OCI-LY7 (cell line): ENCODE measurements at regions not wholly inside any gene's neighbourhood (a gene's known extent, or its start where the extent isn't known, plus 50 kb on each side); places are given as distances from the start of the nearest gene placed in this dataset.

Source experiments
- EZH2phosphoT487 ChIP-seq: fragments of 200-600 bp; sonication (generic); IDR thresholded peaks from 2 replicates; pipeline ENCODE4 v1.6.1; 2018; ENCODE audit warnings: low read depth, borderline replicate concordance, mild to moderate bottlenecking, mixed run types, antibody characterized with exemption, low read length, moderate library complexity, mixed read lengths
- TF ChIP-seq, protein P1 (sequence below): fragments of 200-600 bp; sonication (generic); conservative IDR thresholded peaks from 2 replicates; pipeline ENCODE4 v1.5.1; 2014; ENCODE audit warnings: mild to moderate bottlenecking, antibody characterized with exemption, low read length, moderate library complexity, mixed read lengths

DNA sequence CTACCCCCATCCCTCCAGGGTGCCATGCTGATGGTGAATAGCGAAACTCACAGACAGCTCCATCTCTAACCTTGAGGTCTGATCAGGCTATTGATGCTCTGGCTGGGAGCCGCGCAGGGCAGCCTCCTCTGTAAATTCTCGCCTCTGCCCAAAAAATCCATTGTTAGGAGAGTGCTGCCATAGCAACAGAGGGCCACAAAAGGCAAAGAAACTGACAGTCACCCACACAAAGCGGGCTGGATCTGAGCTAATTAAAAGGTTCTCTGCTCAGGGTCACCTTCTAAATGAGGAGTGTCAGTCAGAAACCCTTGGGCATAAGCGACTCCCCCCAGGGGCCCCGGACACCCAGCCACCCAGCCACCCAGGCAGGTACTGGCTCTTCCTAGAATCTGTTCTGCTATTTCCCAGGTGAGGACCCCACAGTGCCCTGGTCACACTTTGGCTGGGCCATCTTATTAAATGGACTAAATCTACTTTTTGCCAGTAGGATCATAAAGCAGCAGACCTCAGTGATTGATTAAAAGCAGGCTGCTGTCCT lies 126.7 kb downstream of the MED10 start:
- TF ChIP-seq, protein P1, sequence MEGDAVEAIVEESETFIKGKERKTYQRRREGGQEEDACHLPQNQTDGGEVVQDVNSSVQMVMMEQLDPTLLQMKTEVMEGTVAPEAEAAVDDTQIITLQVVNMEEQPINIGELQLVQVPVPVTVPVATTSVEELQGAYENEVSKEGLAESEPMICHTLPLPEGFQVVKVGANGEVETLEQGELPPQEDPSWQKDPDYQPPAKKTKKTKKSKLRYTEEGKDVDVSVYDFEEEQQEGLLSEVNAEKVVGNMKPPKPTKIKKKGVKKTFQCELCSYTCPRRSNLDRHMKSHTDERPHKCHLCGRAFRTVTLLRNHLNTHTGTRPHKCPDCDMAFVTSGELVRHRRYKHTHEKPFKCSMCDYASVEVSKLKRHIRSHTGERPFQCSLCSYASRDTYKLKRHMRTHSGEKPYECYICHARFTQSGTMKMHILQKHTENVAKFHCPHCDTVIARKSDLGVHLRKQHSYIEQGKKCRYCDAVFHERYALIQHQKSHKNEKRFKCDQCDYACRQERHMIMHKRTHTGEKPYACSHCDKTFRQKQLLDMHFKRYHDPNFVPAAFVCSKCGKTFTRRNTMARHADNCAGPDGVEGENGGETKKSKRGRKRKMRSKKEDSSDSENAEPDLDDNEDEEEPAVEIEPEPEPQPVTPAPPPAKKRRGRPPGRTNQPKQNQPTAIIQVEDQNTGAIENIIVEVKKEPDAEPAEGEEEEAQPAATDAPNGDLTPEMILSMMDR, result no peak
- TF ChIP-seq EZH2phosphoT487, result no peak
